ENCODE measurements at regions not wholly inside any gene's neighbourhood (a gene's known extent, or its start where the extent isn't known, plus 50 kb on each side); places are given as distances from the start of the nearest gene placed in this dataset.
"Not testable (repeated sequence)": the region's sequence is repeated elsewhere in the genome, so short reads cannot be mapped to it uniquely, and the experiment has no call there.

DNA sequence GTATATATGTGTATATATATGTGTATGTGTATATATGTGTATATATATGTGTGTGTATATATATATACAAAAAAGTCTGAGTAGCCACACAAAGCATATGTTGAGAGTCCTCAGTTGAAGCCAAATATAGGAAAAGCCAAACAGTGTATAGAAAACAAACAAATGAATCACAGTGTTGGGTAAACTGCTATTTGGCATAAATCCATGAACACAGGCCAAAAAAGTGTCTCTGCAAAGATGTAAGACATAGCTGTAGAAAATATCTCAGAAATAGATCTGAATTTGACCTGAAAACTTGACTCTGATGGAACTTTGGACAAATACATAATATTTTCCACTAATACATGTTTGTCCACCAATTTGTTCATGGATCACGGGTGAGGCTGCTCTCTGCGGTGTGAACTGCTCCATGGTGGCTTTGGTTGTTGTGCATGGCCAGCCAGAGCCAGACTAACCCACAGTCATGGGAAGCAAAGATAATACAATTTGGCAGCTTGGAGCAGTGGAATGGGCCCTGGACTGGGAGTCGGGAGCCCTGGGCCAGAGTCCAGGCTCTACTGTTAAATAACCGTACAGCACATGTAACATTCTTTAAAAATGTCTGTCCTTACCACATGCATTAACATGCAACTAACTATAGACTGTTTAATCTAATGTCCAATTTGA is 76.9 kb upstream of the EED start:
- no TSS peak for BruUV-seq (replicated peaks)
- intact Hi-C loops (cut with micrococcal nuclease; ENCODE audit: unreplicated experiment) = no loop called here
- Mint-ChIP-seq H3K27ac (ENCODE audit: unreplicated experiment) (no peak overlapping the region), H3K27me3 (ENCODE audit: unreplicated experiment) (no peaks in the 10 kb centered on the region), H3K36me3 (ENCODE audit: insufficient read depth, unreplicated experiment) (no peaks in the 10 kb centered on the region), H3K4me1 (ENCODE audit: low read depth, unreplicated experiment) (peaks cover under 1% of the 10 kb centered on the region), H3K9me3 (ENCODE audit: low read depth, unreplicated experiment) (no peaks in the 10 kb centered on the region), H3K4me3 (ENCODE audit: low read depth, unreplicated experiment) (no peak overlapping the region)
- TF ChIP-seq, protein P1, sequence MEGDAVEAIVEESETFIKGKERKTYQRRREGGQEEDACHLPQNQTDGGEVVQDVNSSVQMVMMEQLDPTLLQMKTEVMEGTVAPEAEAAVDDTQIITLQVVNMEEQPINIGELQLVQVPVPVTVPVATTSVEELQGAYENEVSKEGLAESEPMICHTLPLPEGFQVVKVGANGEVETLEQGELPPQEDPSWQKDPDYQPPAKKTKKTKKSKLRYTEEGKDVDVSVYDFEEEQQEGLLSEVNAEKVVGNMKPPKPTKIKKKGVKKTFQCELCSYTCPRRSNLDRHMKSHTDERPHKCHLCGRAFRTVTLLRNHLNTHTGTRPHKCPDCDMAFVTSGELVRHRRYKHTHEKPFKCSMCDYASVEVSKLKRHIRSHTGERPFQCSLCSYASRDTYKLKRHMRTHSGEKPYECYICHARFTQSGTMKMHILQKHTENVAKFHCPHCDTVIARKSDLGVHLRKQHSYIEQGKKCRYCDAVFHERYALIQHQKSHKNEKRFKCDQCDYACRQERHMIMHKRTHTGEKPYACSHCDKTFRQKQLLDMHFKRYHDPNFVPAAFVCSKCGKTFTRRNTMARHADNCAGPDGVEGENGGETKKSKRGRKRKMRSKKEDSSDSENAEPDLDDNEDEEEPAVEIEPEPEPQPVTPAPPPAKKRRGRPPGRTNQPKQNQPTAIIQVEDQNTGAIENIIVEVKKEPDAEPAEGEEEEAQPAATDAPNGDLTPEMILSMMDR (IDR thresholded peaks at IDR 0.05; ENCODE audit: unreplicated experiment) = no peak
- no peak for DNase-seq
- CTCF ChIA-PET = interaction anchor here (0.7 kb wide), 1 partner anchor 319 kb away, joined by 4 read pairs; no protein-coding TSS in a partner anchor

DNA sequence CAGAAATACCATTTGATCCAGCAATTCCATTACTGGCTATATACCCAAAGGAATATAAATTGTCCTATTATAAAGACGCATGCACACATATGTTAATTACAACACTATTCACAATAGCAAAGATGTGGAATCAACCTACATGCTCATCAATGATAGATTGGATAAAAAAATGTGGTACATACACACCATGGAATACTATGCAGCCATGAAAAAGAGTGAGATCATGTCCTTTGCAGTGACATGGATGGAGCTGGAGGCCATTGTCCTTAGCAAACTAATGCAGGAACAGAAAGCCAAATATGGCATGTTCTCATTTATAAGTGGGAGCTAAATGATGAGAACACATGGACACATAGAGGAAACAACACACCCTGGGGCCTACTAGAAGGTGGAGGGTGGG is 78.3 kb upstream of the EED start:
- H3K27me3 Mint-ChIP-seq (ENCODE audit: unreplicated experiment); BruUV-seq (replicated peaks); DNase-seq; CTCF ChIA-PET; H3K4me3 Mint-ChIP-seq (ENCODE audit: low read depth, unreplicated experiment); H3K36me3 Mint-ChIP-seq (ENCODE audit: insufficient read depth, unreplicated experiment); intact Hi-C loops (cut with micrococcal nuclease; ENCODE audit: unreplicated experiment); H3K27ac Mint-ChIP-seq (ENCODE audit: unreplicated experiment); H3K9me3 Mint-ChIP-seq (ENCODE audit: low read depth, unreplicated experiment): not testable (repeated sequence)
- peaks cover 12% of the 10 kb centered on the region for H3K4me1 Mint-ChIP-seq (ENCODE audit: low read depth, unreplicated experiment)

DNA sequence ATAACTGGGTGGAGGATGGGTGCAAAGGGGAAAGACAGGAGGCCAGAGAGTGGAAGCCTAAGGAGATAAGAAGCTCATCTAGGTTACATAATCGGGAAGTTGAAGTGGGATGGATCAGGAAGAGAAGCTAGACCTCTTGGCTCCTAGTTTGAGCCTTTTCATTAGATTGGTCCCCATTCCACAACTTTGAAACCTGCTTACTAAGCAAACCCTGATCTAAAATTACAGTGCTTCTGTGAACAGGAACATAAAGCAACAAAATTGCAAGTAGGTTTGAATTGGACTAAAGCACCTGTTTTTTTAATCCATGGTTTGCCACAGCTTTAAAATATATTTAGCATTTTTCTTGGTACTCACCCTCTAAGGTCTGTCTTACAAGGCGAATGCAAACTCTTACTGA is 80.4 kb upstream of the EED start:
- TF ChIP-seq, protein P1 (IDR thresholded peaks at IDR 0.05; ENCODE audit: unreplicated experiment) = no peak
- intact Hi-C loops (cut with micrococcal nuclease; ENCODE audit: unreplicated experiment) = no loop called here
- H3K36me3 Mint-ChIP-seq (ENCODE audit: insufficient read depth, unreplicated experiment) = no peaks in the 10 kb centered on the region
- peaks cover 23% of the 10 kb centered on the region for H3K4me1 Mint-ChIP-seq (ENCODE audit: low read depth, unreplicated experiment)
- DNase-seq = no peak
- no peak overlapping the region for H3K27ac Mint-ChIP-seq (ENCODE audit: unreplicated experiment)
- no peak overlapping the region for H3K4me3 Mint-ChIP-seq (ENCODE audit: low read depth, unreplicated experiment)
- CTCF ChIA-PET = no interaction called here
- no peaks in the 10 kb centered on the region for H3K27me3 Mint-ChIP-seq (ENCODE audit: unreplicated experiment)
- BruUV-seq (replicated peaks) = no TSS peak
- H3K9me3 Mint-ChIP-seq (ENCODE audit: low read depth, unreplicated experiment) = no peaks in the 10 kb centered on the region

DNA sequence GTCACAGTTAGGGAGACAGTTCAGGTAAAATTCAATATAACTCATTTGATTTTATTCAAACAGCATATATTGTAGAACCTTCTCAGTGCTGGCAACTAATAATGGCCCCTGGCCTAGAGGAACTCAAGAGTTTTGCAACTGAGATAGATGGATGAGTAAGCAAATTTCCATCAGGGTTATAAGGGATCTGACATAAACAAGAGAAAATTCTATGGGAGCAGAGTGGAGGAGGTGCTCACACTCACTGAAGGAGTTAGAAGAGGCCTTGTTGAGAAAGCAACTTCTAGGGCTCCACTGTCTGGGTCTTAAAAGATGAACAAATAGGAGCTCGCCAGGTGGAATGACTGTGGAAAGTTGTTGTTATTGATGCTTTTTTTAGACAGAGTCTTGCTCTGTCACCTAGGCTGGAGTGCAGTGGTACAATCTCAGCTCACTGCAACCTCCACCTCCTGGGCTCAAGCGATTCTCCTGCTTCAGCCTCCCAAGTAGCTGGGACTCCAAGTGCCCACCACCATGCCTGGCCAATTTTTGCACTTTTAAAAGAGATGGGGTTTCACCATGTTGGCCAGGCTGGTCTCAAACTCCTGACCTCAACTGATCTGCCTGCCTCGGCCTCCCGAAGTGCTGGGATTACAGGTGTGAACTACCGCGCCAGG is 81.2 kb upstream of the EED start:
- H3K27me3 Mint-ChIP-seq (ENCODE audit: unreplicated experiment); H3K9me3 Mint-ChIP-seq (ENCODE audit: low read depth, unreplicated experiment); BruUV-seq (replicated peaks); H3K4me3 Mint-ChIP-seq (ENCODE audit: low read depth, unreplicated experiment); H3K36me3 Mint-ChIP-seq (ENCODE audit: insufficient read depth, unreplicated experiment); DNase-seq; H3K27ac Mint-ChIP-seq (ENCODE audit: unreplicated experiment); CTCF ChIA-PET; intact Hi-C loops (cut with micrococcal nuclease; ENCODE audit: unreplicated experiment): not testable (repeated sequence)
- H3K4me1 Mint-ChIP-seq (ENCODE audit: low read depth, unreplicated experiment) = peaks cover 23% of the 10 kb centered on the region

DNA sequence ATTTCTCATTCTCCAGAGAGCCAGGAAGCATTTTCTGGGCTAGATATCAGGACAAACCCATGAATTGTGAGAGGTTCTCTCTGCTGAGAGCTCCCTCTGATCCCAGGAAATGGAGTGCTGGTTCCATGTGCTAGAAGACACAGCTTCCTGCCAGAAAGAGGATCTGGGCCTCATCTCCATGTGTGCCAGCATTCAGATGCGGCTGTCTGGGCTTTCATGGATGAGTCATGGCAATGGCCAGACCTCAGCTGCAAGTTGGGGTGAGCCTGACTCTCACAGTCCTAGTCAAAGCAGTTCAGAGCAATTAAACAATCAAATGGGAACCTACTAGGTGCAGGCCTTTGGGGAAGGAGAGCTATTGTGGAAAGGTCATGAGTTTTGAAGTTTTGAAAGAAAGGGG is 82.3 kb upstream of the EED start:
- CTCF ChIA-PET = no interaction called here
- no peak overlapping the region for H3K27ac Mint-ChIP-seq (ENCODE audit: unreplicated experiment)
- DNase-seq = no peak

More for the DNA sequence above, 82.3 kb upstream of the EED start:
- H3K27me3 Mint-ChIP-seq (ENCODE audit: unreplicated experiment) = no peaks in the 10 kb centered on the region
- TF ChIP-seq, protein P1 (IDR thresholded peaks at IDR 0.05; ENCODE audit: unreplicated experiment) = no peak
- intact Hi-C loops (cut with micrococcal nuclease; ENCODE audit: unreplicated experiment) = no loop called here
- H3K36me3 Mint-ChIP-seq (ENCODE audit: insufficient read depth, unreplicated experiment) = peaks cover 6% of the 10 kb centered on the region
- H3K9me3 Mint-ChIP-seq (ENCODE audit: low read depth, unreplicated experiment) = no peaks in the 10 kb centered on the region
- H3K4me1 Mint-ChIP-seq (ENCODE audit: low read depth, unreplicated experiment) = peaks cover 23% of the 10 kb centered on the region
- no TSS peak for BruUV-seq (replicated peaks)
- H3K4me3 Mint-ChIP-seq (ENCODE audit: low read depth, unreplicated experiment) = no peak overlapping the region

Measured in Calu3 (cell line).